Neural cell (in vitro differentiated cells): ENCODE measurements at regions not wholly inside any gene's neighbourhood (a gene's known extent, or its start where the extent isn't known, plus 50 kb on each side); places are given as distances from the start of the nearest gene placed in this dataset.
"Not testable (repeated sequence)": the region's sequence is repeated elsewhere in the genome, so short reads cannot be mapped to it uniquely, and the experiment has no call there.

Source experiments
- EP300 ChIP-seq: fragments of 450-650 bp; conservative IDR thresholded peaks from 2 replicates; pipeline ENCODE4 v1.6.1; 2014; ENCODE audit warnings: antibody characterized with exemption, mild to moderate bottlenecking, moderate library complexity; ENCODE audit not compliant: poor library complexity, severe bottlenecking
- EZH2 ChIP-seq: fragments of 200-600, 300-800 bp; shearing (Covaris generic), sonication (generic); IDR thresholded peaks from 2 replicates; pipeline ENCODE4 v1.6.1; 2014; ENCODE audit warnings: antibody characterized with exemption, low read length, borderline replicate concordance, mild to moderate bottlenecking; ENCODE audit not compliant: insufficient read depth, poor library complexity, severe bottlenecking
- MXI1 ChIP-seq: fragments of 450-650 bp; conservative IDR thresholded peaks from 2 replicates; pipeline ENCODE4 v1.6.1; 2014; ENCODE audit warnings: antibody characterized with exemption, mild to moderate bottlenecking; ENCODE audit not compliant: poor library complexity, severe bottlenecking
- POLR2AphosphoS5 ChIP-seq: IDR thresholded peaks from 2 replicates; pipeline ENCODE4 v1.6.1; 2012
- TF ChIP-seq, protein P1 (sequence below): fragments of 450-650 bp; IDR thresholded peaks from 2 replicates; pipeline ENCODE4 v1.5.1; 2014; ENCODE audit warnings: antibody characterized with exemption, mild to moderate bottlenecking, moderate library complexity; ENCODE audit not compliant: poor library complexity, severe bottlenecking
- TF ChIP-seq, protein P2 (sequence below): IDR thresholded peaks from 2 replicates; pipeline ENCODE4 v1.6.1; 2012; ENCODE audit warnings: borderline replicate concordance

DNA sequence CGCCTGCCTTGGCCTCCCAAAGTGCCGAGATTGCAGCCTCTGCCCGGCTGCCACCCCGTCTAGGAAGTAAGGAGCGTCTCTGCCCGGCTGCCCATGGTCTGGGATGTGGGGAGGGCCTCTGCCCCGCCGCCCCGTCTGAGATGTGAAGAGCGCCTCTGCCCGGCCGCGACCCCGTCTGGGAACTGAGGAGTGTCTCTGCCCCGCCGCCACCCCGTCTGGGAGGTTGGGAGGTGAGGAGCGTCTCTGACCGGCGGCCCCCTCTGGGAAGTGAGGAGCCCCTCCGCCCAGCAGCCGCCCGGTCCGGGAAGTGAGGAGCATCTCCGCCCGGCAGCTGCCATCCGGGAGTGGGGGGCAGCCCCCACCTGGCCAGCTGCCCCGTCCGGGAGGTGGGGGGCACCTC lies 699.2 kb upstream of the TMEFF2 start:
- not testable (repeated sequence) for TF ChIP-seq EZH2, MXI1, POLR2AphosphoS5, EP300
- TF ChIP-seq, protein P1, sequence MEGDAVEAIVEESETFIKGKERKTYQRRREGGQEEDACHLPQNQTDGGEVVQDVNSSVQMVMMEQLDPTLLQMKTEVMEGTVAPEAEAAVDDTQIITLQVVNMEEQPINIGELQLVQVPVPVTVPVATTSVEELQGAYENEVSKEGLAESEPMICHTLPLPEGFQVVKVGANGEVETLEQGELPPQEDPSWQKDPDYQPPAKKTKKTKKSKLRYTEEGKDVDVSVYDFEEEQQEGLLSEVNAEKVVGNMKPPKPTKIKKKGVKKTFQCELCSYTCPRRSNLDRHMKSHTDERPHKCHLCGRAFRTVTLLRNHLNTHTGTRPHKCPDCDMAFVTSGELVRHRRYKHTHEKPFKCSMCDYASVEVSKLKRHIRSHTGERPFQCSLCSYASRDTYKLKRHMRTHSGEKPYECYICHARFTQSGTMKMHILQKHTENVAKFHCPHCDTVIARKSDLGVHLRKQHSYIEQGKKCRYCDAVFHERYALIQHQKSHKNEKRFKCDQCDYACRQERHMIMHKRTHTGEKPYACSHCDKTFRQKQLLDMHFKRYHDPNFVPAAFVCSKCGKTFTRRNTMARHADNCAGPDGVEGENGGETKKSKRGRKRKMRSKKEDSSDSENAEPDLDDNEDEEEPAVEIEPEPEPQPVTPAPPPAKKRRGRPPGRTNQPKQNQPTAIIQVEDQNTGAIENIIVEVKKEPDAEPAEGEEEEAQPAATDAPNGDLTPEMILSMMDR = not testable (repeated sequence)
- TF ChIP-seq, protein P2, sequence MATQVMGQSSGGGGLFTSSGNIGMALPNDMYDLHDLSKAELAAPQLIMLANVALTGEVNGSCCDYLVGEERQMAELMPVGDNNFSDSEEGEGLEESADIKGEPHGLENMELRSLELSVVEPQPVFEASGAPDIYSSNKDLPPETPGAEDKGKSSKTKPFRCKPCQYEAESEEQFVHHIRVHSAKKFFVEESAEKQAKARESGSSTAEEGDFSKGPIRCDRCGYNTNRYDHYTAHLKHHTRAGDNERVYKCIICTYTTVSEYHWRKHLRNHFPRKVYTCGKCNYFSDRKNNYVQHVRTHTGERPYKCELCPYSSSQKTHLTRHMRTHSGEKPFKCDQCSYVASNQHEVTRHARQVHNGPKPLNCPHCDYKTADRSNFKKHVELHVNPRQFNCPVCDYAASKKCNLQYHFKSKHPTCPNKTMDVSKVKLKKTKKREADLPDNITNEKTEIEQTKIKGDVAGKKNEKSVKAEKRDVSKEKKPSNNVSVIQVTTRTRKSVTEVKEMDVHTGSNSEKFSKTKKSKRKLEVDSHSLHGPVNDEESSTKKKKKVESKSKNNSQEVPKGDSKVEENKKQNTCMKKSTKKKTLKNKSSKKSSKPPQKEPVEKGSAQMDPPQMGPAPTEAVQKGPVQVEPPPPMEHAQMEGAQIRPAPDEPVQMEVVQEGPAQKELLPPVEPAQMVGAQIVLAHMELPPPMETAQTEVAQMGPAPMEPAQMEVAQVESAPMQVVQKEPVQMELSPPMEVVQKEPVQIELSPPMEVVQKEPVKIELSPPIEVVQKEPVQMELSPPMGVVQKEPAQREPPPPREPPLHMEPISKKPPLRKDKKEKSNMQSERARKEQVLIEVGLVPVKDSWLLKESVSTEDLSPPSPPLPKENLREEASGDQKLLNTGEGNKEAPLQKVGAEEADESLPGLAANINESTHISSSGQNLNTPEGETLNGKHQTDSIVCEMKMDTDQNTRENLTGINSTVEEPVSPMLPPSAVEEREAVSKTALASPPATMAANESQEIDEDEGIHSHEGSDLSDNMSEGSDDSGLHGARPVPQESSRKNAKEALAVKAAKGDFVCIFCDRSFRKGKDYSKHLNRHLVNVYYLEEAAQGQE = not testable (repeated sequence)
